Activated T-cell treated with anti-CD3 and anti-CD28 coated beads, Interleukin-2, amount 50 U/mL, for 4 hours (primary cell): ENCODE measurements at regions not wholly inside any gene's neighbourhood (a gene's known extent, or its start where the extent isn't known, plus 50 kb on each side); places are given as distances from the start of the nearest gene placed in this dataset.

Experiments
- ATAC-seq, 2 donors: fragments of 200-7000 bp; cut with Tn5 transposase; one replicate each; pipeline ENCODE4 v1.10.0; 2021
- DNase-seq: peaks from one replicate; pipeline ENCODE4 v3.0.0-alpha.2; 2020
- H3K27me3 Mint-ChIP-seq: one replicate; pipeline ENCODE4 v1.8.0; 2021; ENCODE audit warnings: low read depth, mixed read lengths
- H3K36me3 Mint-ChIP-seq: one replicate; pipeline ENCODE4 v1.8.0; 2022; ENCODE audit warnings: mixed read lengths; ENCODE audit not compliant: insufficient read depth
- H3K4me1 Mint-ChIP-seq: one replicate; pipeline ENCODE4 v1.8.0; 2021; ENCODE audit warnings: low read depth, mixed read lengths
- H3K4me3 Mint-ChIP-seq: one replicate; pipeline ENCODE4 v1.8.0; 2021; ENCODE audit warnings: mild to moderate bottlenecking, moderate library complexity, mixed read lengths
- H3K9me3 Mint-ChIP-seq: one replicate; pipeline ENCODE4 v1.8.0; 2021; ENCODE audit warnings: mixed read lengths

GRCh38 chr9:134967547-134967930, 49.8 kb upstream of the FCN1 start:
- no peak for ATAC-seq
- peaks cover 24% of the 10 kb centered on the region for H3K27me3 Mint-ChIP-seq
- H3K9me3 Mint-ChIP-seq: no peaks in the 10 kb centered on the region
- DNase-seq: peak; percentile 2
- no peak overlapping the region for H3K4me3 Mint-ChIP-seq
- H3K36me3 Mint-ChIP-seq: no peaks in the 10 kb centered on the region
- H3K4me1 Mint-ChIP-seq: no peaks in the 10 kb centered on the region

- H3K4me3 Mint-ChIP-seq: no peak overlapping the region
- DNase-seq (no peak), ATAC-seq (no peak)
- H3K27me3 Mint-ChIP-seq: peaks cover 24% of the 10 kb centered on the region
- H3K36me3 Mint-ChIP-seq: no peaks in the 10 kb centered on the region
- H3K9me3 Mint-ChIP-seq: no peaks in the 10 kb centered on the region
- no peaks in the 10 kb centered on the region for H3K4me1 Mint-ChIP-seq
Observed at GRCh38 chr9:134968011-134968822, 50.5 kb upstream of the FCN1 start.

- Mint-ChIP-seq H3K4me3 (no peak overlapping the region), H3K27me3 (peaks cover 24% of the 10 kb centered on the region), H3K36me3 (no peaks in the 10 kb centered on the region), H3K9me3 (no peaks in the 10 kb centered on the region), H3K4me1 (no peaks in the 10 kb centered on the region)
- no peak for DNase-seq
- no peak for ATAC-seq
Observed at GRCh38 chr9:134968823-134969090, 51.0 kb upstream of the FCN1 start.

- no peak overlapping the region for H3K4me3 Mint-ChIP-seq
- no peaks in the 10 kb centered on the region for H3K36me3 Mint-ChIP-seq
- H3K9me3 Mint-ChIP-seq: no peaks in the 10 kb centered on the region
- H3K27me3 Mint-ChIP-seq: peaks cover 22% of the 10 kb centered on the region
- DNase-seq: peak; percentile 1
- H3K4me1 Mint-ChIP-seq: no peaks in the 10 kb centered on the region
- ATAC-seq: no peak
Observed at GRCh38 chr9:134969156-134970045, 51.7 kb upstream of the FCN1 start.

GRCh38 chr9:134970198-134970597, 52.5 kb upstream of the FCN1 start:
- ATAC-seq (no peak), DNase-seq (no peak)
- Mint-ChIP-seq H3K36me3 (no peaks in the 10 kb centered on the region), H3K4me1 (no peaks in the 10 kb centered on the region), H3K9me3 (no peaks in the 10 kb centered on the region), H3K27me3 (peaks cover 22% of the 10 kb centered on the region), H3K4me3 (no peak overlapping the region)

- Mint-ChIP-seq H3K4me1 (no peaks in the 10 kb centered on the region), H3K27me3 (peaks cover 20% of the 10 kb centered on the region), H3K4me3 (no peak overlapping the region), H3K9me3 (no peaks in the 10 kb centered on the region), H3K36me3 (no peaks in the 10 kb centered on the region)
- DNase-seq (no peak), ATAC-seq (no peak)
Observed at GRCh38 chr9:134970719-134971118, 53.0 kb upstream of the FCN1 start.

GRCh38 chr9:134971196-134971595, 53.5 kb upstream of the FCN1 start:
- ATAC-seq: no peak
- Mint-ChIP-seq H3K36me3 (no peaks in the 10 kb centered on the region), H3K9me3 (no peaks in the 10 kb centered on the region), H3K4me3 (no peak overlapping the region), H3K4me1 (no peaks in the 10 kb centered on the region), H3K27me3 (peaks cover 18% of the 10 kb centered on the region)
- DNase-seq: no peak

- Mint-ChIP-seq H3K36me3 (no peaks in the 10 kb centered on the region), H3K4me3 (no peak overlapping the region), H3K27me3 (peaks cover 18% of the 10 kb centered on the region), H3K4me1 (no peaks in the 10 kb centered on the region), H3K9me3 (no peaks in the 10 kb centered on the region)
- ATAC-seq (no peak), DNase-seq (no peak)
Observed at GRCh38 chr9:134971696-134972095, 54.0 kb upstream of the FCN1 start.

- Mint-ChIP-seq H3K4me1 (no peaks in the 10 kb centered on the region), H3K36me3 (no peaks in the 10 kb centered on the region), H3K27me3 (peaks cover 18% of the 10 kb centered on the region), H3K4me3 (no peak overlapping the region), H3K9me3 (no peaks in the 10 kb centered on the region)
- no peak for ATAC-seq
- no peak for DNase-seq
Observed at GRCh38 chr9:134972140-134972539, 54.4 kb upstream of the FCN1 start.

- H3K36me3 Mint-ChIP-seq: no peaks in the 10 kb centered on the region
- DNase-seq (no peak), ATAC-seq (no peak)
- no peaks in the 10 kb centered on the region for H3K4me1 Mint-ChIP-seq
- H3K4me3 Mint-ChIP-seq: no peak overlapping the region
- peaks cover 16% of the 10 kb centered on the region for H3K27me3 Mint-ChIP-seq
- H3K9me3 Mint-ChIP-seq: no peaks in the 10 kb centered on the region
Observed at GRCh38 chr9:134975253-134975652, 57.5 kb upstream of the FCN1 start.

GRCh38 chr9:134976403-134976802, 58.7 kb upstream of the FCN1 start:
- DNase-seq (no peak), ATAC-seq (no peak)
- no peaks in the 10 kb centered on the region for H3K9me3 Mint-ChIP-seq
- H3K4me1 Mint-ChIP-seq: no peaks in the 10 kb centered on the region
- no peaks in the 10 kb centered on the region for H3K36me3 Mint-ChIP-seq
- peaks cover 11% of the 10 kb centered on the region for H3K27me3 Mint-ChIP-seq
- H3K4me3 Mint-ChIP-seq: no peak overlapping the region

GRCh38 chr9:134978272-134978671, 60.6 kb upstream of the FCN1 start:
- Mint-ChIP-seq H3K9me3 (no peaks in the 10 kb centered on the region), H3K27me3 (peaks cover 11% of the 10 kb centered on the region), H3K36me3 (no peaks in the 10 kb centered on the region), H3K4me3 (no peak overlapping the region), H3K4me1 (no peaks in the 10 kb centered on the region)
- DNase-seq (no peak), ATAC-seq (no peak)

- no peaks in the 10 kb centered on the region for H3K36me3 Mint-ChIP-seq
- H3K9me3 Mint-ChIP-seq: no peaks in the 10 kb centered on the region
- no peak for ATAC-seq
- DNase-seq: no peak
- H3K4me1 Mint-ChIP-seq: no peaks in the 10 kb centered on the region
- no peak overlapping the region for H3K4me3 Mint-ChIP-seq
- H3K27me3 Mint-ChIP-seq: peaks cover 13% of the 10 kb centered on the region
Observed at GRCh38 chr9:134980516-134980915, 62.8 kb upstream of the FCN1 start.

GRCh38 chr9:134980991-134981390, 63.3 kb upstream of the FCN1 start:
- DNase-seq (no peak), ATAC-seq (no peak)
- Mint-ChIP-seq H3K4me3 (no peak overlapping the region), H3K36me3 (no peaks in the 10 kb centered on the region), H3K9me3 (no peaks in the 10 kb centered on the region), H3K4me1 (no peaks in the 10 kb centered on the region), H3K27me3 (peaks cover 13% of the 10 kb centered on the region)

GRCh38 chr9:134981829-134982228, 64.1 kb upstream of the FCN1 start:
- Mint-ChIP-seq H3K9me3 (peaks cover 3% of the 10 kb centered on the region), H3K4me3 (no peak overlapping the region), H3K36me3 (no peaks in the 10 kb centered on the region), H3K4me1 (no peaks in the 10 kb centered on the region), H3K27me3 (peaks cover 13% of the 10 kb centered on the region)
- ATAC-seq: no peak
- DNase-seq: no peak
